HG03280 (cell line): ENCODE measurements at regions not wholly inside any gene's neighbourhood (a gene's known extent, or its start where the extent isn't known, plus 50 kb on each side); places are given as distances from the start of the nearest gene placed in this dataset.

ENCODE experiments used
- ATAC-seq: cut with Tn5 transposase; IDR thresholded peaks from one replicate; pipeline ENCODE4 v1.9.1; 2021; ENCODE audit warnings: mild to moderate bottlenecking, moderate library complexity; ENCODE audit not compliant: unreplicated experiment

GRCh38 chr12:30874455-30875321 lies 51.9 kb upstream of the TSPAN11 start:
- ATAC-seq = no peak

GRCh38 chr12:30870491-30871265 lies 55.9 kb upstream of the TSPAN11 start:
- ATAC-seq = no peak

GRCh38 chr12:30867415-30867814 lies 59.1 kb upstream of the TSPAN11 start:
- ATAC-seq = no peak

- ATAC-seq = no peak
Measured at GRCh38 chr12:30866256-30866655, 60.3 kb upstream of the TSPAN11 start.

- ATAC-seq = no peak
Measured at GRCh38 chr12:30863839-30864238, 62.7 kb upstream of the TSPAN11 start.

GRCh38 chr12:30862486-30862885 lies 64.1 kb upstream of the TSPAN11 start:
- no peak for ATAC-seq

- no peak for ATAC-seq
Measured at GRCh38 chr12:30859226-30859625, 67.3 kb upstream of the TSPAN11 start.

- ATAC-seq = no peak
Measured at GRCh38 chr12:30858471-30858870, 68.1 kb upstream of the TSPAN11 start.

GRCh38 chr12:30853561-30854133 lies 72.9 kb upstream of the TSPAN11 start:
- ATAC-seq = no peak

- ATAC-seq = no peak
Measured at GRCh38 chr12:30850684-30851083, 75.9 kb upstream of the TSPAN11 start.

- ATAC-seq = no peak
Measured at GRCh38 chr12:30847259-30847658, 79.3 kb upstream of the TSPAN11 start.

- ATAC-seq = no peak
Measured at GRCh38 chr12:30846776-30847175, 79.8 kb upstream of the TSPAN11 start.

- no peak for ATAC-seq
Measured at GRCh38 chr12:30845676-30846075, 80.9 kb upstream of the TSPAN11 start.

GRCh38 chr12:30843211-30843610 lies 83.3 kb upstream of the TSPAN11 start:
- no peak for ATAC-seq

- ATAC-seq = peak; percentile 59
Measured at GRCh38 chr12:30840715-30841114, 85.8 kb upstream of the TSPAN11 start.

GRCh38 chr12:30839643-30840220 lies 85.0 kb upstream of the CAPRIN2 start:
- ATAC-seq = no peak

- ATAC-seq = no peak
Measured at GRCh38 chr12:30837595-30837994, 82.8 kb upstream of the CAPRIN2 start.

GRCh38 chr12:30836656-30837445 lies 82.1 kb upstream of the CAPRIN2 start:
- ATAC-seq = no peak

GRCh38 chr12:30835216-30835615 lies 80.5 kb upstream of the CAPRIN2 start:
- ATAC-seq = no peak

GRCh38 chr12:30830751-30831150 lies 76.0 kb upstream of the CAPRIN2 start:
- ATAC-seq = no peak

GRCh38 chr12:30829876-30830275 lies 75.1 kb upstream of the CAPRIN2 start:
- no peak for ATAC-seq
